ENCODE measurements at regions not wholly inside any gene's neighbourhood (a gene's known extent, or its start where the extent isn't known, plus 50 kb on each side); places are given as distances from the start of the nearest gene placed in this dataset.
"Not testable (repeated sequence)": the region's sequence is repeated elsewhere in the genome, so short reads cannot be mapped to it uniquely, and the experiment has no call there.

DNA sequence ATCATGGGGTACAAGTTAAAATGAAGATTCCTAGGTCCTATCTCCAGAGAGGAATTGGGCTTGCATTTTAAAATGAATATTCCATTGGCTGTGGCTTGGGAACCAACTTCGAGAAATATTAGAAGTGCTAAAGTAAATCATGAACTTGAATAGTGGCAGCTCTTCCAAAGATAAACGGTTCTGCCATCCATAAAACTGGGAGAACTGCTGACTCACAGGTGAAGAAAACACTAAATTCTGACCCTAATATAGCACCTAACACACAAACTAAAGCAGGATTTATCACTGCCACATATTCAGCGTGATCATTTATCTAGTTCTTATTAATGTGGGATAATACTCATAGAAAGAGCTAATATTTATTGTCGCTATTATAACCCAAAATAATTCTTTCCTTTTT lies 508.1 kb upstream of the ID4 start:
- DNase-seq (ENCODE audit: low spot score): no peak

DNA sequence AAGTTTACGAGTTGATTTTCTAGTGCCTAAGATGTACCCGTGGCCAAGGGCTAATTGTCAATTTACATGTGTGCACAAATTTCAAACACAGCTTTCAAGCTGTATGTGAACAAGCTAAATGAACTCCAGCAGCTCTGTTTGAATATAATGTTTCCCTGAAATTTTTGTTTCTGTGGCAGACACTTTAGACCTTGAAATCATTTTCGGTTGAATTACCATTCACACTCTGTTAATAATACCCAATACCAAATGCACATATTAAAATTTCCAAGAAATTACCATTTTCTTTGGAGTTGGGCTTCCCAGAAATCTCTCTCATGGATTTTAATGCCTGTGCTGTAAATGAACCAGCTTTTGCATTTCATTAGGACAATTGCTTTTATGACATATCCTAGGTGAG lies 506.1 kb upstream of the ID4 start:
- no peak for DNase-seq (ENCODE audit: low spot score)

DNA sequence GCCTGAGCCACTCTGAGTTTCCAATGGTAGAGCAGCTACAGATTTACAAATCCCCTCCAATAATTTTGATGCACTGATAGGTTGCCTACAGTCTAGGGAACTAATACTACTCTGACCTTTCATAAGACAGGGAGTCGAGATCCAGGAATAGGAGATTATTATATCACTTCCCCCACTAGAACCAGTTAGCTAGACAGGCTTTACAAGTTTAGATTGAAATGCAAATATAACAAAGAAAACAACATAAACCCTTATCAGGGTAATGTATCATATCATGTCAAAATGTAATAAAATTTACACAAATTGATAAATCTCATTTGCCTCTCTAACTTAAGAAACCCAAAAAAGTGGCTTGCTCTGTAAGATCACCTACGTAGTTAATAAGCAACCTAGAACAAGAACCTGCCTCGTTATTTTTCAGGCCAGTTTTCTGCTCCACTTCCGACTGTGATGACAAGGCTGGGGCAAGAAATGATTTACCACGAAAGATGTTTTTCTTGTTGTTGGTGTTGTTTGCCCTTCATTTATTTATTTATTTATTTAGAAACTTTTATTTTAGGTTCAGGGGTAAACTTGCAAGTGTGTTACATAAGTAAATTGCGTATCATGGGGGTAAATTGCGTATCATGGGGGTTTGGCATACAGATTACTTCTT lies 504.2 kb upstream of the ID4 start:
- DNase-seq (ENCODE audit: low spot score): no peak

DNA sequence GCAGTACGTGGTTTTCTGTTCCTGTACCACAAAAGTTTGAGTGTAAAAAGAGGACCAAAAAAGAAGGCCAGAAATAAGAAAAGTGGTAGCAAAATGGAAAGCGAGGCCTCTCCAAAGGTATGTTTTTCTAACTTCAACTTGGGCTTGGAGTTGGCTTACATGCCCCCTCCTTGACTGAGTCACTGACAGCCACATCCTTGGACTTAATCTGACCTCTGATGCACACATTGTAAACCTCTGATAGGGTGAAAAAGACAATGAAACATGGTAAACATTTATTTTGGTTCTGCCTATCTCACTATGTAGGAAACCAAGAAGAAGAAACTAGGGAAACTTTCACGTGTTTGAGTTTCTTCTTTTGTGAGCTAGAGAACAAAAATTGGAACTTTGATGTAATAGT lies 503.2 kb upstream of the ID4 start:
- peak; percentile 17 for DNase-seq (ENCODE audit: low spot score)

DNA sequence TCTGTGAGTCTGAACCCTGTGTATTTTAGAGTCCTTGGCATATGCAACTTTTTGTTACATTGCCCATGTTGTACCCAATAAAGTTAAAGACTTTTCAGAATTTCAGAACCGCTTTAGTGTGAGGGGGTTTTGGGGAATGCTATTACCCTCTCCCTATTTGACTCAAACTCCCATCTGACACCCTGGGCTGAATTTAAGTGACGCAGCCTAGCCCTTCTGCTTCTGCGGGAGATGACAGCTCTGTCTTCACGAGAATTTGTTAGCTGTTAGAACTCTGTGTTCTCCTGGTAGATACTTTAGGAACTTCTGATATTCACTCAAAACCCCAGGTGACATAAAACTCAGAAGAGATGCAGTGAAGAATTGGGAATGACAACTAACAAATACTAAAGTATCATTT lies 500.6 kb upstream of the ID4 start:
- DNase-seq (ENCODE audit: low spot score): no peak

DNA sequence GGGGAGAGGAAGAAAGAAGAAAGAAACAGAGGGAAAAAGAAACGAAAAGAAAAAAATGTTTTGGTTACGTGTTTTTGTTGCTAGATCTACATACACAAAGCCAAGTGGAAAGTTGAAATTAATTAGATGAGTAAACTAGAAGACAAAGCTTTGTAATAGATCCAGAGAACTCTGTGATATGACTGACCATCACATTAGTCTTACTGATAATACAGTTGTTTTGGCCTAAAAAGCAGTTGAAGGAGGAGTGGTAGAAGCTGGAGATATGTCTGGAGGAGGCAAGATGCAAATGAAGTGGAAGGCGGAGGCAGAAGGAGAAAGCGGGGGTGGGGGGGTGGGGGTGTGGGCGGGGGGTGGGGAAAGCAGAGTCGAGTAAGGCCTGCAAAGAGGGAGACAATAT lies 500.1 kb upstream of the ID4 start:
- DNase-seq (ENCODE audit: low spot score): no peak

DNA sequence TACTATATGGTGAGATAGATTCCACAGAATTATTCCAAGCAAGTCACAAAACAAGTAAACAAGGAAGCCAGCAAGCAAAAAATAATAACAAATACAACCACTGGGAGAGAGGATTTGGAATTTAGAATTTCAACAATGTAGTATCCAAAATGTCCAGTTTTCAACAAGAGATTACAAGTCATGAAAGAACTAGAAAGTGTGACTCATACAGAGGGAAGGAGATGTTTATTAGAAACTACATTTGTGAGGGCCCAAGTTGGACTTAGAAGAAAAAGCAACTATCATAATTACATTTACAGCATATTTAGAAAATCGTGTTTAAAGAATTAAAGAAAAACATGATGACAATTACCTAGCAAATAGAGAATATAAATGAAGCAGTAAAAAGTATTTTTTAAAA lies 494.6 kb upstream of the ID4 start:
- no peak for DNase-seq (ENCODE audit: low spot score)

DNA sequence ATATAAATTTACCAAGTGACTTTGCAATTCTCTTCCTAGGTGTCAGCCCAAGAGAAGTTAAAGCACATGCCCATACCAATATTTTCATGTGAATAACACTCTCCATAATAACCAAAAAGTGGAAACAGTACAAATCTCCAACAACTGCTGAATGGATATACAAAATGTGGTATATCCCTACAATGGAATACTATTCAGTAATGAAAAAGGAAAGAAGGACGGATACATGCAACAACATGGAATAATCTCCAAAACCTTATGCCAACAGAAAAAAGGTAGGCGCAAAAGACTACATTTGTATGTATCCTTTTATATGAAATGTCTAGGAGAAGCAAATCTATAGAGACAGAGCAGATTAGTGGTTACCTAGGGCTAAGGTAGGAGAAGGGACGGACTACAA lies 487.7 kb upstream of the ID4 start:
- DNase-seq (ENCODE audit: low spot score): no peak

DNA sequence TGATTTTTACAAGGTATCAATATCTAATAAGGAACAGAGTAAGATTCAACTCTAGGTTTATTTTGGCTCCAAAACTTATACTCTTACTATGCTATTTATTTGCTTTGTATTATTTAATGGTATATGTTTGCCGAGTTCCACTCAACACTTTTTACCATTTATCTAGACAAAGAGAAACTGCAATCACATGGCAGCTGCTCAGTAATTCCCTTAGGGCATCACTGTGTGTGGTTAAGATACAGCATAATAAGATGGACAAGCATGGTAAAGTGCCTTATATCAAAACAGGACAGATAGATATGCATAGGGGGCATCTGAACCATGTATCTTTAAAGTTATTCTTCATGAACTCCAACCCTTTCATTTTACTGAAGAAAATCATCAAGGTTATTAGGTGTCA lies 483.0 kb upstream of the ID4 start:
- DNase-seq (ENCODE audit: low spot score): no peak

DNA sequence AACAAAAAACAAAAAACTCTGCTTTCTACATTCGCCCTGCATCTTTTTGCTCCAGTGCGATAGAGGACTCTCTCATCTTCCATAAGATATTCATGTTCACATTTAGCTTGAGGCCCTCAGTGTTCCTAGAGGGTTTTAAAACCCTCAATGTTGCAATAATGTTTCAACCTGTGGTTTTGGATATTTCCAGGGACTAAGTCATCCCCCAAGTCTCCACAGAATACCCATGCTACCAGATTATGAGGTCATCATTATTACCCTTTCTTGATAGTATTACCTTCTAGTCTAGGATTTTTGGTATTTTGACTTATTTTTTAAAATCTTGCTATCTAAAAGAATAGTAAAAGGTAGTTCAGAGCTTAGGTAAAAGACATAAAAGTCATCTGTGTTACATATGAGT lies 480.5 kb upstream of the ID4 start:
- no peak for DNase-seq (ENCODE audit: low spot score)

DNA sequence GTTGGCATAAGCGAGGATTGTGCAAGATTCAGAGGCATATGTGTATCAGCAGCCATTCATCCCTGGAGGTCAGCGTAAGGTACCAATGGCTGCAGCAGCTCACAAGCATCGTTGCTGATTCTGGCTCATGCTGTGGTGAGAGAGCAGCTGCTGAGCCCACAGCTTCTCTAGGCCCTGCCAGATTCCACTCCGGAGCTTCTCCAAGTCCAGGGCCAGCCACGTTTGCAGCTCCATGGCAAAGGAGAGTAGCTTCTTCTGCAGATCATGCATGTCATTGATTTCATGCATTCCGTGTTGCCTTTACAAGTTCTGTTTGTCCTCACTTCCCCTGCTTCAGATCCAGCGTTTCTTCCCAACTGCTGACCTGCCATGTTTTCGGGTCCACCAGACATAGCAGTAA lies 474.8 kb upstream of the ID4 start:
- no peak for DNase-seq (ENCODE audit: low spot score)

DNA sequence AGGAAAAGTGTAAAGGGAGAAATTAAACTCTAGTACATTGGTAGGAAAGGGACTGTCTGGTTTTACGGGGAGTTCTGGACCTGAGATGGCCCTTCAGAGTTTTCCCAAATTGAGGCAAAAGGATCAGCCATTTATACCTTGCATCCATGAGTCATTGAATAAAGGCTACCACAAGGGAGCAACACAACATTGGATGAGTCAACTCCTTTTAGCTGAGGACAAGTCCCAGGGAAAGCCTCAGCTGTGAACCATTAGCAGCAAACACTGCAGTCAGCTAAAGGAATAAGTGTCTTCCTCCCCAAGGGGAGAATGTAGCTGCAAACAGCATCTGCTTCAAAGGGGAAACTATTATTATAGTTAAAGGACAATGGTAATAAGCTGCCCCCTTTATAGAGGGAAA lies 468.7 kb upstream of the ID4 start:
- DNase-seq (ENCODE audit: low spot score): peak; percentile 36

DNA sequence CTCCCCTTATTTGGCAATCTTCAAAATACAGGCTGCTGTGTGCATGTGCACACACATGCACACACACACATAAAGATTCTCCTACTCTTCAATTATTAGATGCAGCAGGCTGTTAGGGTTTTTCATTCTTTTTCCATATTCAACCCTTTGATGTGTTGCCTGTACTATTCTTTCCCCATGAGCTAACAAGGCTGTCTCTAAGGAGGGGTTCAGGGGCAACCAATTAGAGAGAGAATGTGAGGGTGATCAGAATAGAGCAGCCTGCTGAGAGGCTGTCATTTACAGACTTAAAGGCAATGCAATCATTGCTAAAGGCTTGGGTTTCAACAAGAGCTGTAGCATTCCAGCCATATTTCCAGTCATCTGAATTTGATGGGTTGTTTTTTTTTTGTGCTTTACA lies 467.4 kb upstream of the ID4 start:
- no peak for DNase-seq (ENCODE audit: low spot score)

DNA sequence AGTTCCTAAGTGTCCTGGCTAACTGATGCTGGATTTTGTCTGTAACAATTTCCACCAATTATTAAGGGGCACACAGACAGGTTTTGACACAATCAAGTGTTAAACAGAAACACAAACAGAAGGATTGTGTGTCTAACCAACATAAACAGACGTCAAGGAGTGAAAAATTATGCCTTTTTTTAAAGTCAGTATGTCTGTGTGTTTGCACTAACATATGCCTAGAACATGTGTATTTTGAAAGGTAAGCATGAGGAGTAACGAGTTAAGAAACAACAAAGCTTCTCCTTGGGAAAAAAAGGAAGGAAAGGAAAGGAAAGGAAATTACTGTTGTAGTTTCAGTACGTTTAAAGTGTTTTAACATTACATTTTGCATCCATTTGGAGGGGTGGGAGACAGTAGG lies 466.3 kb upstream of the ID4 start:
- no peak for DNase-seq (ENCODE audit: low spot score)

DNA sequence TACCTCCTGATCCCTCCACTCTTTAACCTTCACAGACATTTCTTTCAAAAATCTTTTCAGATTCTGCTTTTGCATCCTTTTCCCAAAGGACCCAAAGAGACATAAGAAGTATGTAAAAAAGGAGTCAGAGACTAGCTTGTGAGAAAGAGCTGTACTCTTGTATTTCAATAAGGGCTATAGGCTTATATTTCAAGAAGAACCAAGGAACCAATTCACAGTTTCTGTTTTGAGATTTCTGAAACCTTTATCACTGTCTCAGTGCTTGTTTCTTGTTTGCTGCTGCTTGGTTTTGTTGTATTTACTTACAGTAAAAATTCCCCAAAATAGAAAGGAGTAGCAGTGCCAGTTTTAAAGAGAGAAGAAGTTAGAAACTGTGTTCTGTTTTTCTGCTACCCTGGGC lies 461.6 kb upstream of the ID4 start:
- no peak for DNase-seq (ENCODE audit: low spot score)

DNA sequence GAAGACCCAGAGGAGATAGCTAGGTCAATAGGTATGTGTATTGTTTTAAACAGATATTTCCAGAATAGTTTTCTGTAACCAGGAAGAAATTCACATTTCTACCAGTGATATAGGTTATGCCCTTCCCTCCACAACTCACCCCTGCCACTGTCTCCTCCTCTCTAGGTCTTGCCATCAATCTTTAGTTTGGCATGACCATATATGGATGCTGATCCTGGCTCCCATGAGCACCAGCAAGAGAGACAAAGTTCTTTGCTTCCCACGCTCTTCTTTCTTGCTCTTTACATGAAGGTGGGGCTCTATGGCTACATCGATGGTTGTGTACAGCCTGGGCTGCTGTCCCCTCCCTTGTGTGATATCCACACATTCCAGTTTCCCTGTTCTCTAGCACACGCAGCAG lies 459.4 kb upstream of the ID4 start:
- no peak for DNase-seq (ENCODE audit: low spot score)

DNA sequence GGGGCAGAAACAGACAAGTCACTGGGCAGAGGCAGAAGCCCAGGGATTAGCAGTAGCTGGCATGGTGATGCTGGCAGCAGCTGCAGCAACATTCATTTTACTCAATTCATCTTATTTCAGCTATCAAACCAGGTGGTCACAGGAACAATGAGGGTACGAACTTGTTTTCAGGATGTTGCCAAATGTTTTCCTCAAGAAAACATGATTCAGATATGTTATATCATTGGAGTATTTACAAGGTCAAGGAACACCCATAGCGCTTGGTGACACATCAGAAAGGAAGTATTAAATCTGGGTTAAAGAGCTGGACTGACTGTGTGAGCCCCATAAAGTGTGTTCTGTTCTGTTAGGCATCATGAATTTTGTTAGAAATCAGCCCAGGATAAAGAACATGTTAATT lies 456.9 kb upstream of the ID4 start:
- DNase-seq (ENCODE audit: low spot score): peak; percentile 31

DNA sequence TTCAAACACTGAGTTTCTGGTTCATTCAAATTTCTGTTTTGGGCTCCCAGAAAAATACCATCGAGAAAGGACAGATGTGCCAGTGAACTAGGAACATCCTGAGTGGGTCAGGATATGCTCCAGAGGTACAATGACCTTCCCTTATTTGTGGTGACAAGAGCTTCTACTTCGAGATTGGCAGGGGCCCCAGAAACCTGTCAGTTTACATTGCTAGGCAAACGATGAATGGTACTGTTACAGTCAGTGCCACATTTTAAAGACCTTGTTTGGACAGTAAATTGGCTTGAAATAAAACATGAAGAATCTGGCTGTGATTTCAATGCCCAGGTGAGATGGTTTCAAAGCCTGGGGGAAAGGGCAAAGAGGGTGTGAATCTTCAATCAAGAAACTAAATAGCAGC lies 454.5 kb upstream of the ID4 start:
- DNase-seq (ENCODE audit: low spot score): no peak

DNA sequence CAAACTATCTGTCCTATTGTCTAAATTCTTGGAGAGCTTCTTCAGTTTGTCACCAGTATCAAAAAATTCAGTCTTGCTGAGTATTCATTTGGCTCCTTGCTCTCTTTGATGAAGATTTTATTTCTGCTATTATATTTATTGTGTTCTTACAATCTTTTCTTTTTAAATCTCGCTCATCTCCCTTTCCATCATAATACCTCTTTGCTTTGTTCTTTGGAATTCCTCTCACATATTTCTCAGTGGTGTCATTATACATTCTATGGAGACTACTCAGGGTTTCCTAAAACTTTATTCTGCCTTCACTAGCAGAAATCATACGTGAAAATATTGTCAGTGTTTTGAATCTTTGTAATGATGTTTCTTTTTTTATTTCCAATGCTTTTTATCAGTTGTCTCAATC lies 445.2 kb upstream of the ID4 start:
- DNase-seq (ENCODE audit: low spot score): no peak

DNA sequence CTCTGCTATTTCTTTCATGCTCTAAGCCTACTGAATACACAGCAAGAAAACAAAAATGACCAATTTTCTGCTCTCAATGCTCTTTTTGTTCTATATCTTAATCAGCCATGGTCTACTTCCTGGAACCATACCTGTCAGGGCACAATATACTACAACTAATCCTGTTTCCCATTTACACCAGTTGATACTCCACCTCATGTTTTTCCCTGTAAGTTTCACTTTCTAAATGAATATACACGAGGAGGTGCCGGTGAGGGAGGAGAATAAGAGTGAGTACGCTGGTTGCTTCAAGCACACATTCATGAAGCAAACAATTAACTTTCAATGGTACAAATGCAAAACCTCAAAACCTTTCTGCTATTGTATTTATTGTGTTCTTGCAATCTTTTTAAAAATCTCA lies 443.1 kb upstream of the ID4 start:
- DNase-seq (ENCODE audit: low spot score): no peak

DNA sequence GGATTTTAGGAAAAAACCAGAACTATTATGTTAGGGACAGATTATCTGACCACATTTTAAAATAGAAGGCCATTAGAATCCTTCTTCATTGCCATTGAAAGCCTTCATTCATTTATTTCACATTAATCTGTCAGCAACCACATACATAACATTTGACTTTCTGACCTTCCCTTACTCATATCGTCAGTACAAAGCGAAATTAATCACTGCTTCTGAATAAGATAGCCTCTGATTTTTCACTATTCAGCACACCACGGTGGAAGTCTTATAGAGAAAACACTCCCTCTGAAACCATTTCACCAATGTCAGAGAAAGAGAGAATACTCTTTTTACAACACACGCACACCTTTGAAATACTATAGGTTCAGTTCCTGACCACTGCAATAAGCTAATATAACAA lies 442.5 kb upstream of the ID4 start:
- no peak for DNase-seq (ENCODE audit: low spot score)

DNA sequence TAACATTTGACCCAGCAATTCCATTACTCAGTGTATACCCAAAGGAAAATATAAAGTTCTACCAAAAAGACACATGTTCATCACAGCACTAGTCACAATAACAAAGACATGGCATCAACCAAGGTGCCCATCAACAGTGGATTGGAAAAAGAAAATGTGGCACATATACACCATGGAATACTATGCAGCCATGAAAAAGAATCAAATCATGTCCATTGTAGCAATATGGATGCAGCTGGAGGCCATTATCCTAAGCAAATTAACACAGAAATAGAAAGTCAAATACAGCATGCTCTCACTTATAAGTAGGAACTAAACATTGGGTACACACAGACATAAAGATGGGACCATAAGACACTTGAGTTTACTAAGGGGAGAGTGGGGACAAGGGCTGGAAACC lies 441.9 kb upstream of the ID4 start:
- DNase-seq (ENCODE audit: low spot score): no peak

DNA sequence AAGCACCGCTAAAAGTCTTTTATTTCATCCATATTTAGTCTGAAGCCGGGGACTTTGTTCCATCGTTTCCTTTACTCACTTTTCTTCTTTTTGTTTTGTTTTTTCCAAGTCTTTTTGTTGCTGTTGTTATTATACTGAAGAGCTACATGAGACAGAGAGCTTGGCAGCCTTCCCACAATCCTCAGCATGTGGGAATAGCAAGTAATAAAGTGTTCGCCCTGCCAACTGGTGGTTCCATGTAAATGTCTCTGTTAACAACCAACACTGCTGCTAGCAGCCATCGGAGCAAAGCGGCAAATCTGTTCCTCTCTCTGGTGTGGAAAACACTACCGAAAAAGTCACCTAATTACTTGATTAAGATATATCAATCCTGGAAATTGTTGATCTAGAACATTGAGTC lies 437.8 kb upstream of the ID4 start:
- peak; percentile 45 for DNase-seq (ENCODE audit: low spot score)

DNA sequence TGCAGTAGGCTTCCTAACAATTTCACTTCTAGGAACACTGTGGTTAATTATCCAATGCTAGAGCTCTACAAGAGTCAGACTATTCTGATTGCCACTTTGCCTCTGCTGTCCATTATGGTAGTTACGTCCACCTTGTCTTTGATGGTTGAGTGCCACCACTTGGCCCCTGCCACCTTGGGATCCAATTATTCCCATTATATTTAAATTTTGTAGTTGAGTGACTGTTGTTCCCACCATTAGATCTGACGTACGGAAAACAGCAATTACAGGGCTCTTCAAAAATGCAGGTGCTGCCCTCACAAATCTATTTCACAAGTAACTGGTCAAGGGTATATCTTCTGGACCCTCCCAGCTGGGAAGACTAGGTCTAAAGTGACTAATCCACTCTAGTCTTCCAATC lies 432.3 kb upstream of the ID4 start:
- not testable (repeated sequence) for DNase-seq (ENCODE audit: low spot score)

DNA sequence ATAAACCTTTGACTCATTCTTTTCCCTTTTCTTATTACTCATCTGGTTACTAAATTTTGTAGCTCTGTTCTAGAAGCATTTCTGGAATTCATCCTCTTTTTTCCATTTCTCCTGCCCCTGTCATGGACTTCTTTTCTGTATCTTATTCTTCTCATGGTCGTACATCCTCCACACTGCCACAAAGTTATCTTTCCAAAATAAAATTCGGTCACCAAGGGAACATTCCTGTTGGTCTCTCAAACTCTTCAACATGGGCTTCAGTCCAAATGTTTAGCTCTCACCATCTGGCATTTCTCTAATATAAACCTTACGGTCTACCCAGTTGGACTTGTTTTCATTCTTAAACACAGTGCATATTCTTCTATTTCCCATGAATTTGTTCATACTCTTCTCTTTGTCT lies 428.8 kb upstream of the ID4 start:
- DNase-seq (ENCODE audit: low spot score): no peak
